Stimulated activated CD4-positive, alpha-beta T cell treated with anti-CD3 and anti-CD28 coated beads, Interleukin-12 subunit alpha, Interleukin-12 subunit beta, amount 100 ng/mL, for 24 hours (primary cell): ENCODE measurements at regions not wholly inside any gene's neighbourhood (a gene's known extent, or its start where the extent isn't known, plus 50 kb on each side); places are given as distances from the start of the nearest gene placed in this dataset.
"Not testable (repeated sequence)": the region's sequence is repeated elsewhere in the genome, so short reads cannot be mapped to it uniquely, and the experiment has no call there.

Source experiments
- DNase-seq, 2 experiments: peaks; one replicate each; pipeline ENCODE4 v3.0.0-alpha.2; 2020; ENCODE audit warnings: low read depth in 2 of 2

- DNase-seq, result no peak
These were observed 239.7 kb upstream of the SEMA3D start for GRCh38 chr7:85426487-85426960.

GRCh38 chr7:85424298-85424697 is 237.4 kb upstream of the SEMA3D start:
- DNase-seq, result no peak

DNA sequence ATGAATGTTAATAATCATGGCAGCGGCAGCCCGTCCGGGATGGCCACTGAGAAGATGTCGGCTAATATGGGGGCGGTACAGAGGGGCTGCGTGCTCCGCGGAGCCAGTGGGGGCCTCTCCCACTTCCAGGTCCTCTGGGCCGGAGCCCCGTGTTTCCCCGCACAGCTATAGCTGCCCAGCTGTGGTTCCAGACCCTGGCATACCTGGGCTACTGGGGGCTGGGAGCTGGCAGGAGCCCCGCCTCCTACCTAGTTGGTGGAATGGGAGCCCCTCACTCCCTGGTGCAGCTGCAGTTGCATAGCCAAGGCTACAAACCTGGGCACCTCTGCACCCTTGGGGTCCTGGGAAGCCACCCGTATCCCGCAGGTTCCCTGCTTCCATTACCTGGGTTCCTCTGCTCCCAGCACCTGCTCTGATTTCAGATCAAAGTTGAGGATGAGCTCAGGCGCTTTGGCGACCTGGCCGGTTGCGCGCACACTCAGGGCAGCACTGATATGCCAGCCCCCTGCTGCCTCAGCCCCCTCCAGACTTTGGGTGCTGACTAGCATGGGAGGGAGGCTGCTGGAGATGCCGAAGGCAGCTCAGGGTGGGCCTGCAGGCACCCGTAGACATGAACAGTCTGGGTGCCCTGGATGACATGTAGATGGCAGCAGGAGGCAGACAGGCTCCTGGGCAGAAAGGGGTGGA is 236.5 kb upstream of the SEMA3D start:
- DNase-seq, result no peak

DNA sequence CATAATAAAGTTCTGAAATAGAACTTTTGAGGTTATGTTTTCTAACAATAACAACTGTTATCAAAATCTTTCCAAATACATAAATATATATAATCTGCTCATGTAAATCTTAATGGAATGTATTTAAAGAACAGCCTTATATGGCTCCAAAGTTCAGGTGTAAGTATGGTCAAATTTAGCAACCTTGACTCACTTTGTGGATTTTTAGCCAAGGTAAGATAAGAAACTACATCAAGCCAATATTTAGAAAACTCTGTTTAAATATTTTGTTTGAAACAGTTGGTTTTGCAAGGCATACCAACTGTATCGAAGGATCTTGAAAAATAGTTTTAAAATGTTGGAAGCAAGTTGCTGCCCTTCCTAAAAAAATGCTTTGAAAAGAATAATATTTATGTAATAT is 228.9 kb upstream of the SEMA3D start:
- no peak for DNase-seq

DNA sequence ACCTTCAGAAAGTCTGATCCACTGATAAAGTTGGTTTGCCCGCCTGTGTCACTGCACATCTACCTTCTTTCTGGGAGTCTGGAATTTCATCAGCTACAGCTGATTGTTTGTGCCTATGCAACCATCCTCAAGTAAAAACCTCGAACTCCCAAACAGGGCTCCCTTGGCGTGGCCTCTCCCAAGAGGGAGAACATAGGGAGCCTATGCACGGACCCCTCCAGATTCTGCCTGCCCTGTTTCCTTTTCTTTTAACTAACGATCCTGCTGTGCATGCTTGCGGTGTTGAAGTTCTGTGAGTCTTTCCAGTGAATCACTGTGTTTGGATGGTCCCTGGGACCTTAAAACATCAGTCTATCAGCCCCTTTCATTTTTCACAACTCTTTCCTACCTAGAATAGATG is 226.9 kb upstream of the SEMA3D start:
- no peak for DNase-seq

DNA sequence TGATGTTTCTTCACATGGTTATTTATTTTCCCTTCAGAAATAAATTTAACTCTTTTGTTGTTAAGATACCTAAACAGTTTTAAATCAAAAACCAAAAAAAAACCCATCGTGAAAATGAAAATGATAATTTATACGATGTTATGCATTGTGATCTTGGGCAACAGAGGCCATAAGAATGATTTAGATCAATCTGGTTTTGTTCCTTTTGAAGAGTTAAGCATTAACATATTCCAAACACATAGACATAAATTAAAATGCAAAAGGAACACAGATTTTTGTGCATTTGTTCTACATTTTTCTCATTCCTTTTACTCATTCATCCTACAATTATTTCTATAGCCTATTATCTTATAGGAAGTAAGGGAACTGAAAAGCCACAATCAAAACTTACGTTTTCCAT is 226.1 kb upstream of the SEMA3D start:
- no peak for DNase-seq

GRCh38 chr7:85407391-85407790 is 220.5 kb upstream of the SEMA3D start:
- DNase-seq, result no peak

DNA sequence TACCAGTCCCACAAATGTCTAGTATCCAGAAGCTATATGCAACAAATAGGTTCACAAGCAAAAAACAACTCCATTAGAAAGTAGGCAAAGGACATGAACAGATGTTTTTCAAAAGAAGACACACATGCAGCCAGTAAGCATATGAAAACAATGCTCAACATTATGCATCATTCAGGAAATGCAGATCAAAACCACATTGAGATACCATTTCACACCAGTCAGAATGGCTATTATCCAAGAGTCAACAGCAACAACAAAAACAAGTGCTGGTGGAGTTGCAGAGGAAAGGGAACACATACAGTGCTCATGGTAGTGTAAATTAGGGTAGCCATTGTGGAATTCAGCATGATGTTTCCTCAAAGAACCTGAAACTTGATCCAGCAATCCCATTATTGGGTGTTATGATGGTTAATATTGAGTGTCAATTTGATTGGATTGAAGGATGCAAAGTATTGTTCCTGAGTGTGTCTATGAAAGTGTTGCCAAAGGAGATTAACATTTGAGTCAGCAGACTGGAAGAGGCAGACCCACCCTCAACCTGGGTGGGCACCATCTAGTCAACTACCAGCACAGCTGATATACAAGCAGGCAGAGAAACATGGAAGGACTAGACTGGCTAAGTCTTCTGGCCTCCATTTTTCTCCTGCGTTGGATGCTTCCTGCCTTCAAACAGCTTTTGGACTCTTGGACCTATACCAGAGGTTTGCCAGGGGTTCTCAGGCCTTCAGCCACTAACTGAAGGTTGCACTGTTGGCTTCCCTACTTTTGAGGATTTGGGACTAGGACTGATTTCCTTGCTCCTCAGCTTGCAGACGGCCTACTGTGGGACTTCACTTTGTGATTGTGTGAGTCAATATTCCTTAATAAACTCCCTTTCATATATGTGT is 218.4 kb upstream of the SEMA3D start:
- DNase-seq, result no peak

DNA sequence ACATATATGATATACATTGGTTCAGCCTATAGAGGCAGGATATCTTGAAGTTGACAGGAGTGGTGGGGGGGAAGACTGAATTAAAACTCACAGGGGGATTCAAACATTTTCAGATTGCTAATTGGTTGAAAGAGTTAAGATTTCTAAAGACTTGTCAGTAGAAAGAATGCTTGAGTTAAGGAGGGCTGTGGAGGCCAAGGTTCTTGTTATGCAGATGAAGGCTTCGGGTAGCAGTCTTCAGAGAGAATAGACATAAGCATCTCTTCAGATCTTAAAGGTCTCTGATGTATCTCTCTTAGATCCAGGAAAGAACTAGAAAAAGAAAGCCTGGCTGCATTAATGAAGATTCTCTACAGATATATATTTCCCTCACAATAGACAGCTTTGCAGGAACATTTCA is 209.8 kb upstream of the SEMA3D start:
- no peak for DNase-seq

GRCh38 chr7:85392789-85393188 is 205.9 kb upstream of the SEMA3D start:
- no peak for DNase-seq

DNA sequence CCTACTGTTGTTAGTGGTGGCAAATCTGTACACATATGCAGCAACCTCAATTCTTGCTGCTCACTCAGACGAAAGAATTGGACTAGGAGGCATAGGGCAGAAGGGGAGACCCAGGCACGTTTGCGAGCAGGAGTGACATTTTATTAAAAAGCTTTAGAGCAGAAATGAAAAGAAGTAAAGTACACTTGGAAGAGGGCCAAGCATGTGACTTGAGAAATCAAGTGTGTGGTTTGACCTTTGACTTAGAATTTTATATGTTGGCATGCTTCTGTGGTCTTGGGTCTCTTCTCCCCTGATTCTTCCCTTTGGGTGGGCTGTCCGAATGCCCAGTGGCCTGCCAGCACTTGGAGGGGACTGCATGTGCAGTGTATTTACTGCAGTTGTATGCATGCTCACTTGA is 205.5 kb upstream of the SEMA3D start:
- no peak for DNase-seq

DNA sequence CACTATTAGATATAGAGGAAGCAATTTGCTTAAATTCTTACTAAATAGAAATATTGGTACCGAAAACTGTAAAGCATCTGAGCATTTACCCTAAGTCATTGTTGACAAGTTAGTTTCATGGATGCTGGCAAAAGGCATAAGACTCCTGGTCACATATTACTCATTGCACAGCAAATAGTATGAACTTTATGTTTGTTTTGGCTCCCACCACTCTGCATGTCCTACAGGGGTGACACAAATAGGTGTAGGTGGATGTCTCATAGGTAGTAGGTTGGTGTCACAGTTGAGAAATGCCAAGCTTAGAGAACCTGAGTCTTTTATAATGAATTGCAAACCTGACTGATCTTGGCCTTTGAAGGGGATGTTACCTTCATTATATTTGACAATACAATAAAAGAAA is 199.6 kb upstream of the SEMA3D start:
- no peak for DNase-seq

- no peak for DNase-seq
These were observed 197.5 kb upstream of the SEMA3D start for GRCh38 chr7:85384392-85384791.

DNA sequence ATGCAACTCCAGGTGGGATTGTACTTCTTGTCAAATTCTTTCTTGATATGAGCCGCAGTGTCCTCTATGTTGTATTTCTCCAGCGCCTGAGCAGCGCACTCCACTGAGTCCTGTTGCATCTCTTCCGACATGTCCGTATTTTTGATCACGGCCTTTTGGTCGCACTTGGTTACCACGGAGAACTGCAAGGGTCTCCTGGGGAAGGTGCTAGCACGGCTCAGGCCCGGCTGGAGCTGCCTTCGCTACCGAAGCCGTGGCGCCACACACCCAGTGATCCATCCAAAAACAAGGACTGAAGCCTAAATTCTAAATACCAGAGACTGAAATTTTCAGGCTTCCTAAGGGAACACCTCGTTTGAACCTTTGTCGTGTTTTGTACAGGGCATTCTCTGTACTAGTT is 194.4 kb upstream of the SEMA3D start:
- no peak for DNase-seq

DNA sequence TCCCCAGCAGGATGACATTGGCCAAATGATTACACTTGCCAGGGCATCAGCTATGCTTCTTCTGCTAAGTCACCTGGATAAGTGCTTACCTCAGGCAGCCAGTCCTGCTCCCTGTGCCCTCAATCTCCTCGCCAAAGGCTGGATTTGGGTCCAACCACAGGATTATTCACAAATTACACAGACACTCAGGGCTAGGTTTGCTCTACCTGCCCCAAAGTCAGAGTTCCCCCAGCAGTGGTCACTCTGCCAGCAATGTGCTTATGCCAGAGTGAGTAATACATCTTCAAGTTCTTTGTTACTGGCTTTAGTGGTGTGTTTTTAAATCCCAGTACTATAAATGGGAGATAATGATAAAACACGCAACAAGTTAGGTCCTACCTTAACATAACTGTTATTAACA is 189.7 kb upstream of the SEMA3D start:
- no peak for DNase-seq

GRCh38 chr7:85356916-85357315 is 170.1 kb upstream of the SEMA3D start:
- no peak for DNase-seq

- no peak for DNase-seq
These were observed 156.6 kb upstream of the SEMA3D start for GRCh38 chr7:85343484-85343883.

- DNase-seq, result no peak
These were observed 155.9 kb upstream of the SEMA3D start for GRCh38 chr7:85342781-85343180.

GRCh38 chr7:85341973-85342372 is 155.1 kb upstream of the SEMA3D start:
- no peak for DNase-seq

GRCh38 chr7:85341121-85341520 is 154.3 kb upstream of the SEMA3D start:
- DNase-seq, result no peak

DNA sequence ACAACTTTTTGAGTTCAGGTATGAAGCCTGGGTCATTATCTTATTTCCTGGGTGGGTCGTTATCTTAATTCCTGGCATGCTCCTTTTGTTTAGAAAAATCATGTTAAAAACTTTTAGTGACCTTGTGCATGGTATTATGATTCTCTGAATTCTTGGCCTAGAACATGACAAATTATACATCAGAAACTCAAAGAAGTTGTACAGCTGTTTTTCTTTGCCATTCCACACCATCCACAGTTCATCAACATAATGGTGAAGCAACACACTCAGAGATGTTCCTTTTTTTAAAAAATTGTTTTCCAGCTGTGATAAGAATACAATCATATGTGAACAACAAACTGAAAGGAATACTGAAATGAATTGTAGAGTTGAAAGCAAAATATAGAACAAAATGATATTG is 149.2 kb upstream of the SEMA3D start:
- DNase-seq, result no peak

- DNase-seq, result not testable (repeated sequence)
These were observed 148.3 kb upstream of the SEMA3D start for GRCh38 chr7:85335113-85335512.

- no peak for DNase-seq
These were observed 141.7 kb upstream of the SEMA3D start for GRCh38 chr7:85328456-85328998.
